CD14-positive monocyte (primary cell): ENCODE measurements at regions not wholly inside any gene's neighbourhood (a gene's known extent, or its start where the extent isn't known, plus 50 kb on each side); places are given as distances from the start of the nearest gene placed in this dataset.

ENCODE experiments used
- DNase-seq, 3 donors: peaks; one replicate each; pipeline ENCODE4 v3.0.0-alpha.2; 2011 to 2022
- H2AFZ ChIP-seq: 2 replicates; pipeline ENCODE4 v1.6.0; 2012; ENCODE audit warnings: mild to moderate bottlenecking, low read depth, low read length, inconsistent platforms; ENCODE audit not compliant: insufficient read depth, poor library complexity, severe bottlenecking
- H3K27ac ChIP-seq, 2 donors: 1 replicate in 1 of 2; 2 replicates in 1 of 2; pipeline ENCODE4 v1.5.1; 2012 to 2013; ENCODE audit warnings: low read length in 2 of 2, control low read depth in 1 of 2, inconsistent platforms in 1 of 2, low read depth in 1 of 2, mild to moderate bottlenecking in 1 of 2
- H3K27me3 ChIP-seq, 2 donors: one replicate each; pipeline versions ENCODE4 v1.6.0 to v1.6.1; 2011 to 2013; ENCODE audit warnings: low read length in 2 of 2; ENCODE audit not compliant: control insufficient read depth in 2 of 2, insufficient read depth in 2 of 2
- H3K36me3 ChIP-seq, 2 donors: replicated peaks in 1 of 2; 1 replicate in 1 of 2; 2 replicates in 1 of 2; pipeline versions ENCODE4 v1.5.1 to v1.6.1; 2012 to 2013; ENCODE audit warnings: low read length in 2 of 2, control low read depth in 1 of 2, inconsistent platforms in 1 of 2, mild to moderate bottlenecking in 1 of 2; ENCODE audit not compliant: insufficient read depth in 2 of 2, control insufficient read depth in 1 of 2
- H3K4me1 ChIP-seq, 2 donors: 1 replicate in 1 of 2; 2 replicates in 1 of 2; pipeline versions ENCODE4 v1.5.1 to v1.6.1; 2012 to 2013; ENCODE audit warnings: low read length in 2 of 2, control low read depth in 1 of 2, inconsistent platforms in 1 of 2, mild to moderate bottlenecking in 1 of 2, moderate library complexity in 1 of 2; ENCODE audit not compliant: insufficient read depth in 2 of 2, control insufficient read depth in 1 of 2
- H3K4me2 ChIP-seq: replicated peaks from 2 replicates; pipeline ENCODE3; 2012; ENCODE audit warnings: low read length, moderate library complexity, mild to moderate bottlenecking; ENCODE audit not compliant: poor library complexity, severe bottlenecking; ENCODE audit errors: extremely low read depth
- H3K4me3 ChIP-seq, 3 experiments: fragments of 200-600 bp in 1 of 3; sonication (generic) in 1 of 3; replicated peaks in 1 of 3; 1 replicate in 2 of 3; 2 replicates in 1 of 3; pipeline ENCODE4 v1.5.1; 2011 to 2013; ENCODE audit warnings: low read length in 3 of 3, mild to moderate bottlenecking in 3 of 3, control low read depth in 2 of 3, low read depth in 2 of 3, inconsistent platforms in 1 of 3, moderate library complexity in 1 of 3
- H3K79me2 ChIP-seq: 2 replicates; pipeline ENCODE4 v1.6.0; 2012; ENCODE audit warnings: mild to moderate bottlenecking, control low read depth, inconsistent platforms, low read length, moderate library complexity; ENCODE audit not compliant: insufficient read depth
- H3K9ac ChIP-seq: 2 replicates; pipeline ENCODE4 v1.6.0; 2017; ENCODE audit warnings: low read length, mild to moderate bottlenecking; ENCODE audit not compliant: insufficient read depth, poor library complexity, severe bottlenecking
- H3K9me3 ChIP-seq, 2 donors: replicated peaks in 1 of 2; 1 replicate in 1 of 2; 2 replicates in 1 of 2; pipeline versions ENCODE4 v1.5.1 to v1.6.1; 2012 to 2013; ENCODE audit warnings: low read length in 2 of 2, control low read depth in 1 of 2; ENCODE audit not compliant: control insufficient read depth in 1 of 2, insufficient read depth in 1 of 2
- H4K20me1 ChIP-seq: 2 replicates; pipeline ENCODE4 v1.6.0; 2012; ENCODE audit warnings: mild to moderate bottlenecking, low read length, control low read depth, moderate library complexity; ENCODE audit not compliant: insufficient read depth
- H3K27ac Mint-ChIP-seq, 7 donors: one replicate each; pipeline ENCODE4 v1.8.0; 2020; ENCODE audit warnings: mild to moderate bottlenecking in 7 of 7, mixed read lengths in 7 of 7, moderate library complexity in 6 of 7, inconsistent platforms in 2 of 7
- H3K27me3 Mint-ChIP-seq, 3 donors: one replicate each; pipeline ENCODE4 v1.8.0; 2021 to 2022; ENCODE audit warnings: low read depth in 3 of 3, mild to moderate bottlenecking in 3 of 3, mixed read lengths in 3 of 3, moderate library complexity in 3 of 3, inconsistent platforms in 1 of 3
- H3K36me3 Mint-ChIP-seq, 2 donors: one replicate each; pipeline ENCODE4 v1.8.0; 2020; ENCODE audit warnings: mixed read lengths in 2 of 2, inconsistent platforms in 1 of 2, mild to moderate bottlenecking in 1 of 2
- H3K4me1 Mint-ChIP-seq: one replicate; pipeline ENCODE4 v1.8.0; 2020; ENCODE audit warnings: mild to moderate bottlenecking, mixed read lengths
- H3K4me3 Mint-ChIP-seq, 2 donors: one replicate each; pipeline ENCODE4 v1.8.0; 2020; ENCODE audit warnings: mild to moderate bottlenecking in 2 of 2, mixed read lengths in 2 of 2, moderate library complexity in 1 of 2
- H3K9me3 Mint-ChIP-seq, 7 donors: one replicate each; pipeline ENCODE4 v1.8.0; 2020 to 2022; ENCODE audit warnings: mixed read lengths in 7 of 7, mild to moderate bottlenecking in 6 of 7, moderate library complexity in 6 of 7, inconsistent platforms in 2 of 7
- WGBS: methylation state at CpG from one replicate; pipeline ENCODE4 v1.1.5; 2013; ENCODE audit warnings: missing lambda C conversion rate; ENCODE audit not compliant: insufficient coverage; 5-methylcytosine and 5-hydroxymethylcytosine counted together
- intact Hi-C, 2 donors: fragments of 100-400 bp; cut with micrococcal nuclease; formaldehyde crosslinking; loops; one replicate each; pipeline versions ENCODE4 v1.15.0 to v1.15.1; 2023
- TF ChIP-seq, protein P1 (sequence below): fragments of 200-600 bp; IDR thresholded peaks from one replicate; pipeline ENCODE4 v1.8.0; 2022; ENCODE audit warnings: antibody characterized with exemption, mild to moderate bottlenecking

- no peak overlapping the region for H3K27ac Mint-ChIP-seq
- Histone ChIP-seq H3K4me1 (no peaks in the 10 kb centered on the region), H3K4me2 (no peak overlapping the region), H3K79me2 (no peaks in the 10 kb centered on the region), H2AFZ (no peak overlapping the region), H3K27me3 (peaks cover 9 to 13% of the 10 kb centered on the region in 2 donors), H4K20me1 (no peaks in the 10 kb centered on the region), H3K4me3 (no peak overlapping the region), H3K36me3 (no peaks in the 10 kb centered on the region), H3K9ac (no peak overlapping the region), H3K9me3 (no peaks in the 10 kb centered on the region), H3K27ac (no peak overlapping the region)
- intact Hi-C loops: no loop called here
- no peaks in the 10 kb centered on the region for H3K36me3 Mint-ChIP-seq
- 100% methylated on average over 2 of the region's 2 CpGs for WGBS
- TF ChIP-seq, protein P1, sequence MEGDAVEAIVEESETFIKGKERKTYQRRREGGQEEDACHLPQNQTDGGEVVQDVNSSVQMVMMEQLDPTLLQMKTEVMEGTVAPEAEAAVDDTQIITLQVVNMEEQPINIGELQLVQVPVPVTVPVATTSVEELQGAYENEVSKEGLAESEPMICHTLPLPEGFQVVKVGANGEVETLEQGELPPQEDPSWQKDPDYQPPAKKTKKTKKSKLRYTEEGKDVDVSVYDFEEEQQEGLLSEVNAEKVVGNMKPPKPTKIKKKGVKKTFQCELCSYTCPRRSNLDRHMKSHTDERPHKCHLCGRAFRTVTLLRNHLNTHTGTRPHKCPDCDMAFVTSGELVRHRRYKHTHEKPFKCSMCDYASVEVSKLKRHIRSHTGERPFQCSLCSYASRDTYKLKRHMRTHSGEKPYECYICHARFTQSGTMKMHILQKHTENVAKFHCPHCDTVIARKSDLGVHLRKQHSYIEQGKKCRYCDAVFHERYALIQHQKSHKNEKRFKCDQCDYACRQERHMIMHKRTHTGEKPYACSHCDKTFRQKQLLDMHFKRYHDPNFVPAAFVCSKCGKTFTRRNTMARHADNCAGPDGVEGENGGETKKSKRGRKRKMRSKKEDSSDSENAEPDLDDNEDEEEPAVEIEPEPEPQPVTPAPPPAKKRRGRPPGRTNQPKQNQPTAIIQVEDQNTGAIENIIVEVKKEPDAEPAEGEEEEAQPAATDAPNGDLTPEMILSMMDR: no peak
- no peak for DNase-seq
- H3K27me3 Mint-ChIP-seq: peaks cover 11 to 27% (median 16%) of the 10 kb centered on the region in 3 donors
- peaks cover 0 to 2% (median 0%) of the 10 kb centered on the region in 7 donors for H3K9me3 Mint-ChIP-seq
- no peak overlapping the region for H3K4me3 Mint-ChIP-seq
- no peaks in the 10 kb centered on the region for H3K4me1 Mint-ChIP-seq
These were observed 67.1 kb upstream of the TBX5 start for GRCh38 chr12:114473018-114473417.

DNA sequence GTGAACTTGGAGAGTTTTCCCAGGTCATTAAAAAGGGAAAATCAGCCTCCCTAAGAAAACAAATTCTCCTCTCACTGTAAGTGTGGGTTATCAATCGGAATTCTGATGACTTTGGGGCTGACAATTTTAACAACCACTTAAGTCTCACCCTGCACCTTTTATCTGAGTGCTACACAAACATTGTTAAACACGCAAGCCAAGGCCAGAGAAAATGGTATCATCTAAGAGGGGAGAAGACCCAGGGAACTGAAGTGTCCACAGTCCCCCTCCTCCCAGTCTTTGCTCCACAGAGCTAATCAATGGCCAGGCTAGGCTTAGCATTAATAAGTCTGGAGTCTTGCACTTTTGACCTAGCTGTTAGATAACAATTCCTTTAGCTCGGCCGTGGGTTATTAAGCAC is 51.7 kb upstream of the TBX5 start:
- intact Hi-C loops: no loop called here
- peaks cover 13 to 19% (median 14%) of the 10 kb centered on the region in 3 donors for H3K27me3 Mint-ChIP-seq

More for the DNA sequence above, 51.7 kb upstream of the TBX5 start:
- TF ChIP-seq, protein P1: no peak
- Histone ChIP-seq H3K9ac (no peak overlapping the region), H3K27me3 (peaks cover 0 to 2% of the 10 kb centered on the region in 2 donors), H3K4me2 (no peak overlapping the region), H3K27ac (no peak overlapping the region), H4K20me1 (no peaks in the 10 kb centered on the region), H3K4me3 (no peak overlapping the region), H3K79me2 (no peaks in the 10 kb centered on the region), H3K9me3 (no peaks in the 10 kb centered on the region), H2AFZ (no peak overlapping the region), H3K36me3 (no peaks in the 10 kb centered on the region), H3K4me1 (no peaks in the 10 kb centered on the region)
- Mint-ChIP-seq H3K27ac (peak overlapping the region in 1 of 7 donors; percentile 48), H3K9me3 (peaks cover 0 to 2% (median 0%) of the 10 kb centered on the region in 7 donors), H3K4me1 (no peaks in the 10 kb centered on the region), H3K36me3 (no peaks in the 10 kb centered on the region), H3K4me3 (no peak overlapping the region)
- no CpG with 5 or more reads among the region's 4 CpGs for WGBS
- no peak for DNase-seq
